B cell (primary cell): ENCODE measurements at regions not wholly inside any gene's neighbourhood (a gene's known extent, or its start where the extent isn't known, plus 50 kb on each side); places are given as distances from the start of the nearest gene placed in this dataset.

Experiments used
- ATAC-seq: fragments of 200-7000 bp; cut with Tn5 transposase; one replicate; pipeline ENCODE4 v1.10.0; 2021; ENCODE audit warnings: low read depth, mild to moderate bottlenecking, moderate number of reproducible peaks, moderate library complexity
- CTCF ChIA-PET: fragments of 350-600 bp; sonication (Branson Sonifier 250); formaldehyde crosslinking; loops from one replicate; lab custom pipeline; 2021; ENCODE audit warnings: antibody characterized with exemption, inconsistent platforms; lab: Charles Lee
- POLR2A ChIA-PET: fragments of 350-600 bp; sonication (Branson Sonifier 250); formaldehyde crosslinking; loops from one replicate; lab custom pipeline; 2021; ENCODE audit warnings: antibody characterized with exemption; lab: Charles Lee
- DNase-seq: peaks from one replicate; pipeline ENCODE4 v3.0.0; 2013
- H2AFZ ChIP-seq: 2 replicates; pipeline ENCODE4 v1.6.1; 2012; ENCODE audit warnings: mild to moderate bottlenecking, low read depth, low read length; ENCODE audit not compliant: insufficient read depth, poor library complexity, severe bottlenecking
- H3K27ac ChIP-seq, 2 donors: 1 replicate in 1 of 2; 2 replicates in 1 of 2; pipeline ENCODE4 v1.5.1; 2012 to 2013; ENCODE audit warnings: low read length in 2 of 2, mild to moderate bottlenecking in 2 of 2, moderate library complexity in 1 of 2
- H3K27me3 ChIP-seq, 4 experiments: fragments of 200-600 bp in 1 of 4; sonication (generic) in 1 of 4; replicated peaks in 1 of 4; 1 replicate in 2 of 4; 2 replicates in 2 of 4; pipeline versions ENCODE4 v1.6.1 to v1.7.0; 2013 to 2016; ENCODE audit warnings: low read length in 3 of 4, mild to moderate bottlenecking in 2 of 4, mixed read lengths in 1 of 4, moderate library complexity in 1 of 4; ENCODE audit not compliant: insufficient read depth in 4 of 4, control insufficient read depth in 3 of 4; ENCODE audit errors: control extremely low read depth in 1 of 4
- H3K36me3 ChIP-seq, 2 experiments: replicated peaks in 1 of 2; 1 replicate in 1 of 2; 2 replicates in 1 of 2; pipeline versions ENCODE4 v1.6.1 to v1.7.1; 2013; ENCODE audit warnings: low read length in 1 of 2; ENCODE audit not compliant: insufficient read depth in 2 of 2, control insufficient read depth in 1 of 2; ENCODE audit errors: control extremely low read depth in 1 of 2, extremely low read depth in 1 of 2
- H3K4me1 ChIP-seq, 2 donors: fragments of 200-600 bp in 1 of 2; sonication (generic) in 1 of 2; 1 replicate in 1 of 2; 2 replicates in 1 of 2; pipeline versions ENCODE4 v1.5.1 to v1.6.1; 2013 to 2017; ENCODE audit warnings: low read length in 2 of 2; ENCODE audit not compliant: control insufficient read depth in 2 of 2, insufficient read depth in 2 of 2
- H3K4me2 ChIP-seq: replicated peaks from 2 replicates; pipeline ENCODE3; 2012; ENCODE audit warnings: mild to moderate bottlenecking, low read depth, low read length; ENCODE audit not compliant: poor library complexity, severe bottlenecking
- H3K4me3 ChIP-seq, 5 experiments: fragments of 200-600 bp in 1 of 5; sonication (generic) in 1 of 5; 1 replicate in 3 of 5; 2 replicates in 2 of 5; pipeline versions ENCODE4 v1.5.1 to v1.7.0; 2011 to 2016; ENCODE audit warnings: low read length in 4 of 5, mild to moderate bottlenecking in 4 of 5, low read depth in 2 of 5, control low read depth in 1 of 5, moderate library complexity in 1 of 5; ENCODE audit not compliant: insufficient read depth in 1 of 5; ENCODE audit errors: control extremely low read depth in 1 of 5, extremely low read depth in 1 of 5
- H3K79me2 ChIP-seq: fragments of 200-600 bp; sonication (generic); one replicate; pipeline ENCODE4 v1.6.0; 2016; ENCODE audit warnings: low read length; ENCODE audit not compliant: control insufficient read depth, insufficient read depth
- H3K9ac ChIP-seq: fragments of 200-600 bp; sonication (generic); 2 replicates; pipeline ENCODE4 v1.6.1; 2017; ENCODE audit warnings: mild to moderate bottlenecking, low read length, moderate library complexity
- H3K9me3 ChIP-seq, 3 donors: one replicate each; pipeline versions ENCODE4 v1.6.1 to v1.7.1; 2013; ENCODE audit warnings: low read length in 2 of 3; ENCODE audit not compliant: control insufficient read depth in 2 of 3, insufficient read depth in 1 of 3; ENCODE audit errors: control extremely low read depth in 1 of 3
- H4K20me1 ChIP-seq: 2 replicates; pipeline ENCODE4 v1.6.0; 2012; ENCODE audit warnings: mild to moderate bottlenecking, low read length; ENCODE audit not compliant: insufficient read depth, control insufficient read depth, poor library complexity, severe bottlenecking
- H3K27ac Mint-ChIP-seq: one replicate; pipeline ENCODE4 v1.8.0; 2021; ENCODE audit warnings: mixed read lengths
- H3K27me3 Mint-ChIP-seq: one replicate; pipeline ENCODE4 v1.8.0; 2021; ENCODE audit warnings: mixed read lengths
- H3K4me1 Mint-ChIP-seq: one replicate; pipeline ENCODE4 v1.8.0; 2021; ENCODE audit warnings: mixed read lengths
- H3K4me3 Mint-ChIP-seq: one replicate; pipeline ENCODE4 v1.8.0; 2021; ENCODE audit warnings: mixed read lengths
- H3K9me3 Mint-ChIP-seq: one replicate; pipeline ENCODE4 v1.8.0; 2022; ENCODE audit warnings: mixed read lengths; ENCODE audit not compliant: insufficient read depth
- EZH2 ChIP-seq: IDR thresholded peaks from 2 replicates; pipeline ENCODE4 v1.6.1; 2012; ENCODE audit warnings: borderline replicate concordance, low read depth, mild to moderate bottlenecking, moderate library complexity, low read length; ENCODE audit not compliant: insufficient read depth, poor library complexity, severe bottlenecking
- WGBS: methylation state at CpG from one replicate; pipeline ENCODE4 v1.1.5; 2013; ENCODE audit warnings: missing lambda C conversion rate; ENCODE audit not compliant: insufficient coverage; 5-methylcytosine and 5-hydroxymethylcytosine counted together
- intact Hi-C: fragments of 100-400 bp; cut with micrococcal nuclease; formaldehyde crosslinking; loops from one replicate; pipeline ENCODE4 v1.10.0; 2022
- TF ChIP-seq, protein P1 (sequence below): fragments of 200-600 bp; IDR thresholded peaks from one replicate; pipeline ENCODE4 v1.8.0; 2022; ENCODE audit warnings: antibody characterized with exemption, mild to moderate bottlenecking

DNA sequence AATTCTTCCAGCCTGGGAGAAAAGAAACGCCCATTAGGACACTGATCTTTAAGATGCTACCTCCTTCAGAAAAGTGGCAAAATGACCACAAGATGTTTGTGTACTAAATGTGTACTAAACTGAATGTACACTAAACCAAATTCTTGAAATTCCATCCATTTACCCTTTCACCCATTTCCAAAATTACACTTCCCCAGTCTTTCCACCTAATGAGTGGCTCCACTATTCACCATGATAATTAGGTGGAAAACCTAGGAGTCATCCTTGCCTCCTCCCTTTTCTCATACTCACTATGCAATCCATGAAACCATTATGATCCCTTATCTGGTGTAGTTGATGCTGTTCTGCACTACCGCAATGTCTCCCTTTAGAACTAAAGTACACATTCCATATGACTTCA is 452.1 kb upstream of the THBS1 start:
- H4K20me1 ChIP-seq: no peaks in the 10 kb centered on the region
- ATAC-seq: no peak
- H3K36me3 ChIP-seq: no peaks in the 10 kb centered on the region
- H3K9me3 ChIP-seq: peaks cover 0 to 3% (median 0%) of the 10 kb centered on the region in 3 donors
- Mint-ChIP-seq H3K27me3 (peaks cover 6% of the 10 kb centered on the region), H3K9me3 (no peaks in the 10 kb centered on the region), H3K4me3 (no peak overlapping the region), H3K4me1 (no peaks in the 10 kb centered on the region), H3K27ac (no peak overlapping the region)
- ChIA-PET CTCF (no interaction called here), POLR2A (no interaction called here)
- no peak overlapping the region for H3K4me3 ChIP-seq
- 100% methylated on average over 1 of the region's 2 CpGs for WGBS
- no peak overlapping the region for H3K27ac ChIP-seq
- intact Hi-C loops: no loop called here
- no peak for DNase-seq
- H3K27me3 ChIP-seq: no peaks in the 10 kb centered on the region
- no peak overlapping the region for H2AFZ ChIP-seq
- no peak overlapping the region for H3K4me2 ChIP-seq
- TF ChIP-seq, protein P1, sequence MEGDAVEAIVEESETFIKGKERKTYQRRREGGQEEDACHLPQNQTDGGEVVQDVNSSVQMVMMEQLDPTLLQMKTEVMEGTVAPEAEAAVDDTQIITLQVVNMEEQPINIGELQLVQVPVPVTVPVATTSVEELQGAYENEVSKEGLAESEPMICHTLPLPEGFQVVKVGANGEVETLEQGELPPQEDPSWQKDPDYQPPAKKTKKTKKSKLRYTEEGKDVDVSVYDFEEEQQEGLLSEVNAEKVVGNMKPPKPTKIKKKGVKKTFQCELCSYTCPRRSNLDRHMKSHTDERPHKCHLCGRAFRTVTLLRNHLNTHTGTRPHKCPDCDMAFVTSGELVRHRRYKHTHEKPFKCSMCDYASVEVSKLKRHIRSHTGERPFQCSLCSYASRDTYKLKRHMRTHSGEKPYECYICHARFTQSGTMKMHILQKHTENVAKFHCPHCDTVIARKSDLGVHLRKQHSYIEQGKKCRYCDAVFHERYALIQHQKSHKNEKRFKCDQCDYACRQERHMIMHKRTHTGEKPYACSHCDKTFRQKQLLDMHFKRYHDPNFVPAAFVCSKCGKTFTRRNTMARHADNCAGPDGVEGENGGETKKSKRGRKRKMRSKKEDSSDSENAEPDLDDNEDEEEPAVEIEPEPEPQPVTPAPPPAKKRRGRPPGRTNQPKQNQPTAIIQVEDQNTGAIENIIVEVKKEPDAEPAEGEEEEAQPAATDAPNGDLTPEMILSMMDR: no peak
- no peak for TF ChIP-seq EZH2
- no peak overlapping the region for H3K9ac ChIP-seq
- H3K4me1 ChIP-seq: no peaks in the 10 kb centered on the region
- no peaks in the 10 kb centered on the region for H3K79me2 ChIP-seq

DNA sequence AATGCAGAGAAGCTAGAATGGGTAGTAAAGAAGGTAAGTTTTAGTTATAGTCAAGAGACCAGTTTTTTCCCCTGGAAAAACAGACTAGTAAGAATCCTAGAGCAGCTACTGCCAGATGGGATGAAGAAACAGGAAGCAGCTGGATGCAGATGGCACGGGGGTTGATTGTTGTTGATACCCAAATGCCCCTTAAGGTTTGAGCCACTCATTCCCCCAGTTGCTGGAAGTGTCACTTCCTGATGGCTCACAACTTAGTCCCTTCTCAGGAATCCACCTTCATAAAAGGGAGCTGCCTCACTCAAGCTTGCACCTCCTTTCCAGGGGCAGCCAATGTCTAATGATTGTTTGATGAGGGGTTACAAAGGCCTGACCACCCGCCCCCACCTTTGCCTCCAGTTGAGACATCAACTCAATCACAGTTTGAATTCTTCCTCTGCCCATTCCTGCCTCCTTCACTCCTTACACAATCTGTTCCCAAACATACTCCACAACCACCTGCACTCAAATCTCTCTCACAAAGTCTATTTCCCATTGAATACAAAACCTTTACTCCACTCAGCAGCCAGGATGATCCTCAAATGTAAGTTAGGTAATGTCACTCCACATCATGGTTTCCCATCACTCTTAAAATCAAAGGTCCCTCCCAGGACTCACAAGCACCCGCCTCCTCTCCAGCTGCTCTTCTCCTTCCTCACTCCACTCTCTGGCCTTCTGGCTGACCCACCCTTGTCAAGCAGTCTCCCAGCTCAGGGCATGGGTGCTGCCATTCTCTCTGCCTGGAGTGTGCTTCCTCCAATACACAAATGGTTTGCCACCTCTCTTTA is 450.1 kb upstream of the THBS1 start:
- Histone ChIP-seq H3K4me2 (no peak overlapping the region), H3K27ac (no peak overlapping the region), H4K20me1 (no peaks in the 10 kb centered on the region), H3K36me3 (no peaks in the 10 kb centered on the region), H3K9me3 (peaks cover 0 to 3% (median 0%) of the 10 kb centered on the region in 3 donors), H3K4me1 (no peaks in the 10 kb centered on the region), H3K79me2 (no peaks in the 10 kb centered on the region), H3K4me3 (no peak overlapping the region), H2AFZ (no peak overlapping the region), H3K9ac (no peak overlapping the region), H3K27me3 (no peaks in the 10 kb centered on the region)
- ChIA-PET POLR2A (no interaction called here), CTCF (no interaction called here)
- no peak for TF ChIP-seq EZH2
- TF ChIP-seq, protein P1: no peak
- intact Hi-C loops: no loop called here
- Mint-ChIP-seq H3K4me1 (no peaks in the 10 kb centered on the region), H3K4me3 (no peak overlapping the region), H3K27me3 (peaks cover 3% of the 10 kb centered on the region), H3K9me3 (no peaks in the 10 kb centered on the region), H3K27ac (no peak overlapping the region)
- DNase-seq (no peak), ATAC-seq (no peak)
- 71% methylated on average over 3 of the region's 3 CpGs for WGBS
